PC-9 (cell line): ENCODE measurements at regions not wholly inside any gene's neighbourhood (a gene's known extent, or its start where the extent isn't known, plus 50 kb on each side); places are given as distances from the start of the nearest gene placed in this dataset.

ENCODE experiments used
- BruUV-seq: library from RNA; stranded (reverse); fragments of 400-500 nt; replicated peaks from 2 replicates; lab custom pipeline; 2021; lab: Mats Ljungman, UMichigan
- CTCF ChIA-PET: fragments of 300-600 bp; sonication (Branson Sonifier 250); formaldehyde crosslinking; loops from one replicate; lab custom pipeline; 2022; ENCODE audit warnings: antibody characterized with exemption; lab: Charles Lee
- POLR2A ChIA-PET: fragments of 300-600 bp; sonication (Branson Sonifier 250); formaldehyde crosslinking; loops from one replicate; lab custom pipeline; 2022; ENCODE audit warnings: antibody characterized with exemption; ENCODE audit not compliant: unreplicated experiment; lab: Charles Lee
- DNase-seq, 2 experiments: peaks; one replicate each; pipeline versions ENCODE4 v3.0.0 to v3.0.0-alpha.2; 2015 to 2022; ENCODE audit warnings: mixed read lengths in 1 of 2
- H2AFZ ChIP-seq: fragments of 200-600 bp; sonication (generic); 2 replicates; pipeline ENCODE4 v1.8.1; 2017; ENCODE audit warnings: antibody characterized with exemption
- H3F3A ChIP-seq: fragments of 200-600 bp; sonication (generic); 2 replicates; pipeline ENCODE4 v1.8.1; 2017; ENCODE audit warnings: antibody characterized with exemption, mild to moderate bottlenecking, low read depth; ENCODE audit not compliant: insufficient read depth
- H3K27ac ChIP-seq: fragments of 200-600 bp; sonication (generic); 2 replicates; pipeline ENCODE4 v1.6.1; 2016; ENCODE audit warnings: mixed run types
- H3K27me3 ChIP-seq: fragments of 200-600 bp; sonication (generic); 2 replicates; pipeline ENCODE4 v1.6.1; 2016; ENCODE audit warnings: low read depth, mixed run types; ENCODE audit not compliant: insufficient read depth
- H3K36me3 ChIP-seq: fragments of 200-600 bp; sonication (generic); 2 replicates; pipeline ENCODE4 v1.6.1; 2016; ENCODE audit warnings: low read depth, mixed run types
- H3K4me1 ChIP-seq: fragments of 200-600 bp; sonication (generic); replicated peaks from 2 replicates; pipeline ENCODE4 v1.6.1; 2016; ENCODE audit warnings: mixed run types; ENCODE audit not compliant: insufficient read depth
- H3K4me2 ChIP-seq: fragments of 200-600 bp; sonication (generic); 2 replicates; pipeline ENCODE4 v1.6.1; 2017; ENCODE audit warnings: mixed run types
- H3K4me3 ChIP-seq: fragments of 200-600 bp; sonication (generic); 2 replicates; pipeline ENCODE4 v1.6.1; 2016; ENCODE audit warnings: mixed run types
- H3K79me2 ChIP-seq: fragments of 200-600 bp; sonication (generic); 2 replicates; pipeline ENCODE4 v1.6.1; 2017; ENCODE audit warnings: low read depth, mixed run types
- H3K9me2 ChIP-seq: fragments of 200-600 bp; sonication (generic); 2 replicates; pipeline ENCODE4 v1.8.1; 2017; ENCODE audit warnings: mild to moderate bottlenecking; ENCODE audit not compliant: insufficient read depth
- H3K9me3 ChIP-seq: fragments of 200-600 bp; sonication (generic); 2 replicates; pipeline ENCODE4 v1.8.1; 2016; ENCODE audit warnings: low read depth; ENCODE audit not compliant: insufficient read depth
- H4K20me1 ChIP-seq: fragments of 200-600 bp; sonication (generic); 2 replicates; pipeline ENCODE4 v1.8.1; 2017; ENCODE audit not compliant: insufficient read depth
- EZH2 ChIP-seq: fragments of 200-600 bp; sonication (generic); IDR thresholded peaks from 2 replicates; pipeline ENCODE4 v1.8.0; 2017; ENCODE audit warnings: antibody characterized with exemption, low read depth
- intact Hi-C: fragments of 100-400 bp; cut with micrococcal nuclease; formaldehyde crosslinking; loops from one replicate; pipeline ENCODE4 v1.10.0; 2022; ENCODE audit not compliant: unreplicated experiment
- TF ChIP-seq, protein P1 (sequence below): fragments of 200-600 bp; sonication (generic); conservative IDR thresholded peaks from 2 replicates; pipeline ENCODE4 v1.6.1; 2017; ENCODE audit warnings: mixed run types, antibody characterized with exemption, mild to moderate bottlenecking, moderate library complexity

DNA sequence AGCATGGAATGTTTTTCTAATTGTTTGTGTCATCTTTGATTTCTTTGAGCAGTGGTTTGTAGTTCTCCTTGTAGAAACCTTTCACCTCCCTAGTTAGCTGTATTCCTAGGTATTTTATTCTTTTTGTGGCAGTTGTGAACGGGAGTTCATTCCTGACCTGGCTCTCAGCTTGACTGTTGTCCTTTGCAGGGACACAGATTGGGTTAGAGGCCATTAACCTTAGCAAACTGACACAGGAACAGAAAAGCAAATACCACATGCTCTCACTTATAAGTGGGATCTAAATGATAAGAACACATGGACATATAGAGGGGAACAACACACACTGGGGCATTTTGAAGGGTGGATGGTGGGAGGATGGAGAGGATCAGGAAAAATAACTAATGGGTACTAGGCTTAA is 52.2 kb upstream of the RORA start:
- Histone ChIP-seq H3K79me2 (no peaks in the 10 kb centered on the region), H3K36me3 (no peaks in the 10 kb centered on the region), H3K27ac (no peak overlapping the region), H3K9me2 (no peaks in the 10 kb centered on the region), H2AFZ (no peak overlapping the region), H3K4me3 (no peak overlapping the region), H3K9me3 (no peaks in the 10 kb centered on the region), H3F3A (no peaks in the 10 kb centered on the region), H3K4me2 (no peak overlapping the region), H4K20me1 (no peaks in the 10 kb centered on the region), H3K27me3 (peaks cover 18% of the 10 kb centered on the region), H3K4me1 (no peaks in the 10 kb centered on the region)
- ChIA-PET CTCF (no interaction called here), POLR2A (no interaction called here)
- no peak for TF ChIP-seq EZH2
- TF ChIP-seq, protein P1, sequence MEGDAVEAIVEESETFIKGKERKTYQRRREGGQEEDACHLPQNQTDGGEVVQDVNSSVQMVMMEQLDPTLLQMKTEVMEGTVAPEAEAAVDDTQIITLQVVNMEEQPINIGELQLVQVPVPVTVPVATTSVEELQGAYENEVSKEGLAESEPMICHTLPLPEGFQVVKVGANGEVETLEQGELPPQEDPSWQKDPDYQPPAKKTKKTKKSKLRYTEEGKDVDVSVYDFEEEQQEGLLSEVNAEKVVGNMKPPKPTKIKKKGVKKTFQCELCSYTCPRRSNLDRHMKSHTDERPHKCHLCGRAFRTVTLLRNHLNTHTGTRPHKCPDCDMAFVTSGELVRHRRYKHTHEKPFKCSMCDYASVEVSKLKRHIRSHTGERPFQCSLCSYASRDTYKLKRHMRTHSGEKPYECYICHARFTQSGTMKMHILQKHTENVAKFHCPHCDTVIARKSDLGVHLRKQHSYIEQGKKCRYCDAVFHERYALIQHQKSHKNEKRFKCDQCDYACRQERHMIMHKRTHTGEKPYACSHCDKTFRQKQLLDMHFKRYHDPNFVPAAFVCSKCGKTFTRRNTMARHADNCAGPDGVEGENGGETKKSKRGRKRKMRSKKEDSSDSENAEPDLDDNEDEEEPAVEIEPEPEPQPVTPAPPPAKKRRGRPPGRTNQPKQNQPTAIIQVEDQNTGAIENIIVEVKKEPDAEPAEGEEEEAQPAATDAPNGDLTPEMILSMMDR = no peak
- BruUV-seq = no TSS peak
- DNase-seq = no peak
- intact Hi-C loops = no loop called here
